HFFc6 (cell line): ENCODE measurements at regions not wholly inside any gene's neighbourhood (a gene's known extent, or its start where the extent isn't known, plus 50 kb on each side); places are given as distances from the start of the nearest gene placed in this dataset.

Experiments used
- DNase-seq: peaks from one replicate; pipeline ENCODE4 v3.0.0-alpha.2; 2018
- H3K27ac Mint-ChIP-seq: 2 replicates; pipeline ENCODE4 v1.8.0; 2020; ENCODE audit warnings: mild to moderate bottlenecking, mixed read lengths
- H3K27me3 Mint-ChIP-seq: 2 replicates; pipeline ENCODE4 v1.8.0; 2021; ENCODE audit warnings: mild to moderate bottlenecking, moderate library complexity, mixed read lengths; ENCODE audit not compliant: insufficient read depth
- H3K36me3 Mint-ChIP-seq: 2 replicates; pipeline ENCODE4 v1.8.0; 2021; ENCODE audit warnings: low read depth, mixed read lengths
- H3K4me1 Mint-ChIP-seq: 2 replicates; pipeline ENCODE4 v1.8.0; 2020; ENCODE audit warnings: low read depth, mixed read lengths
- H3K4me3 Mint-ChIP-seq: 2 replicates; pipeline ENCODE4 v1.8.0; 2020; ENCODE audit warnings: mild to moderate bottlenecking, moderate library complexity, mixed read lengths
- H3K9me3 Mint-ChIP-seq: 2 replicates; pipeline ENCODE4 v1.8.0; 2020; ENCODE audit warnings: mild to moderate bottlenecking, mixed read lengths
- CTCF ChIP-seq: fragments of 200-600 bp; sonication (generic); IDR thresholded peaks from 2 replicates; pipeline ENCODE4 v1.5.0; 2021; ENCODE audit warnings: antibody characterized with exemption, mild to moderate bottlenecking

GRCh38 chr12:124517260-124518050 is 50.0 kb downstream of the NCOR2 start:
- DNase-seq, result no peak
- Mint-ChIP-seq H3K4me3 (peak overlapping the region; percentile 92), H3K36me3 (peaks cover 7% of the 10 kb centered on the region), H3K9me3 (peaks cover 5% of the 10 kb centered on the region; the same call in 1 of the 2 replicates), H3K4me1 (peaks cover 66% of the 10 kb centered on the region), H3K27me3 (peaks cover 9% of the 10 kb centered on the region), H3K27ac (peak overlapping the region; percentile 96)
- TF ChIP-seq CTCF, result no peak

GRCh38 chr12:124516850-124517249 is 50.6 kb downstream of the NCOR2 start:
- Mint-ChIP-seq H3K27ac (peak overlapping the region; percentile 96), H3K4me3 (peak overlapping the region; percentile 92), H3K27me3 (peaks cover 9% of the 10 kb centered on the region), H3K36me3 (peaks cover 13% of the 10 kb centered on the region), H3K9me3 (peaks cover 5% of the 10 kb centered on the region; the same call in 1 of the 2 replicates), H3K4me1 (peaks cover 69% of the 10 kb centered on the region)
- DNase-seq, result no peak
- no peak for TF ChIP-seq CTCF

GRCh38 chr12:124515981-124516380 is 51.4 kb downstream of the NCOR2 start:
- no peak for DNase-seq
- H3K36me3 Mint-ChIP-seq, result peaks cover 13% of the 10 kb centered on the region
- peaks cover 5% of the 10 kb centered on the region; the same call in 1 of the 2 replicates for H3K9me3 Mint-ChIP-seq
- H3K27me3 Mint-ChIP-seq, result peaks cover 9% of the 10 kb centered on the region
- H3K4me1 Mint-ChIP-seq, result peaks cover 73% of the 10 kb centered on the region
- no peak overlapping the region for H3K4me3 Mint-ChIP-seq
- no peak for TF ChIP-seq CTCF
- H3K27ac Mint-ChIP-seq, result 0 out of 2 replicates have a peak overlapping the region, but pooled peaks have one; percentile 32

- no peak for TF ChIP-seq CTCF
- Mint-ChIP-seq H3K27ac (peak overlapping the region; percentile 32; the same call in 1 of the 2 replicates), H3K36me3 (peaks cover 13% of the 10 kb centered on the region), H3K27me3 (peaks cover 9% of the 10 kb centered on the region), H3K4me1 (peaks cover 76% of the 10 kb centered on the region), H3K4me3 (peak overlapping the region; percentile 37; the same call in 1 of the 2 replicates), H3K9me3 (peaks cover 5% of the 10 kb centered on the region; the same call in 1 of the 2 replicates)
- no peak for DNase-seq
Observed at GRCh38 chr12:124514996-124515932, 52.1 kb downstream of the NCOR2 start.

GRCh38 chr12:124514145-124514995 is 53.0 kb downstream of the NCOR2 start:
- Mint-ChIP-seq H3K27me3 (peaks cover 9% of the 10 kb centered on the region), H3K4me1 (peaks cover 76% of the 10 kb centered on the region), H3K4me3 (no peak overlapping the region), H3K36me3 (peaks cover 13% of the 10 kb centered on the region), H3K27ac (peak overlapping the region; percentile 82; the same call in 1 of the 2 replicates), H3K9me3 (peaks cover 5% of the 10 kb centered on the region; the same call in 1 of the 2 replicates)
- DNase-seq, result no peak
- TF ChIP-seq CTCF, result no peak
